ENCODE measurements at regions not wholly inside any gene's neighbourhood (a gene's known extent, or its start where the extent isn't known, plus 50 kb on each side); places are given as distances from the start of the nearest gene placed in this dataset.

DNA sequence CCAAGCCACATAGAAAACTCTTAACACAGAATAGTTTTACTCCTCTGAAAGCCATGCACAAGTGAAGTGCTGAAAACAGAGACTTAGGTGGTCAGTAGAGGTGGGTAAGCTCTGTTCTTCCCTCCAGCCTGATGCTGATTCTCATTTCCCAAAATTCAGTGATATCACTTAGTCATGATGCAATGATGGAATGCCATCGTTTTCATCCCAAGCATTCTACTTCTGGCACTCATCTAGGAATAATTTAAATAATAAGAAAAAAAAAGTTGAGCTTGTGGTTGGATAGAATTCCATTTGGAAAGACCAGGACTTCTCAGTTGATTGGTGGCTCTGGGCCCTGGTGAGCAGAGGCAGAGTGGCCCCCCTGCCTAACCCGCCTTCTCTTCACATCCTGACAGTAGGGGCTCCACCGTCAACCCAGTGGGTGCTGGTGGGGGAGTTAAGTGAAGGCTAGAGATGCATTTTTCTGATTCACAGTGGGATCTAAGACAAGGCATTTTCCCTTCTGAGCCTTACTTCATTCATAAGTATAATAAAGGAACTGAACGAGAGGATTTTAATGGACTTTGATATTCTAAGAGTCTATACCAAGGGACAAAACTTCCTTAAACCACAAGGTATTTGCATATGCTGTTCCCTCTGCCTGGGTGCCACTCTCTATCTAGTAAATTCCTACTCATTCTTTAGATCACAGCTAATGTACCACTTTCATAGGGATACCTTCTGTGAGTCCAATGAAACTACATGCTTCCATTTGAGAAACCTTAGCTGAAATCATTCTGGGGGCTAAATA, 310.3 kb upstream of the DYNLRB2 start:
- 78% methylated on average over 4 of the region's 4 CpGs for WGBS
- H3K36me3 ChIP-seq (ENCODE audit: insufficient read depth) = no peaks in the 10 kb centered on the region
- H3K4me1 ChIP-seq (ENCODE audit: insufficient read depth) = no peaks in the 10 kb centered on the region
- no peak overlapping the region for H3K4me3 ChIP-seq (ENCODE audit: low read depth, low read length)
- DNase-seq (ENCODE audit: extremely low spot score) = no peak
- H3K27ac ChIP-seq (ENCODE audit: low read depth) = no peak overlapping the region

DNA sequence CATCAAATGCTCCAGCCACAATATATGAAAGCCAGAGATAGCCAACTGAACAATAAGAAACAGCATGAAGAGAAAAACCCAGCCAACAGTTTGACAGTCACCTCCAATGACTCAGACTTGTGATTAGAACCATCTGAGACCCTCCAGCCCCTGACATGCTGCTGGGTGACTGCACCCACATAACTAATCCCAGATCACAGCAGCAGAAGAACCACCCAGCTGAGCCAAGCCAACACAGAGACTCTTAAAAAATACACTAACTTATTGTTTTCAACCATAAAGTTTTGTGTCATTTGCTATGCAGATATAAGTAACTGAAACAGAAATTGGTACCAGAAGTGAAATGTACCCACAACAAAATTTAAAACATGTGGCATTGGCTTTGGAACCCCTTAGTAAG, 314.3 kb upstream of the DYNLRB2 start:
- no peaks in the 10 kb centered on the region for H3K4me1 ChIP-seq (ENCODE audit: insufficient read depth)
- no peak overlapping the region for H3K4me3 ChIP-seq (ENCODE audit: low read depth, low read length)
- no peak for DNase-seq (ENCODE audit: extremely low spot score)
- H3K36me3 ChIP-seq (ENCODE audit: insufficient read depth) = no peaks in the 10 kb centered on the region
- no peak overlapping the region for H3K27ac ChIP-seq (ENCODE audit: low read depth)

DNA sequence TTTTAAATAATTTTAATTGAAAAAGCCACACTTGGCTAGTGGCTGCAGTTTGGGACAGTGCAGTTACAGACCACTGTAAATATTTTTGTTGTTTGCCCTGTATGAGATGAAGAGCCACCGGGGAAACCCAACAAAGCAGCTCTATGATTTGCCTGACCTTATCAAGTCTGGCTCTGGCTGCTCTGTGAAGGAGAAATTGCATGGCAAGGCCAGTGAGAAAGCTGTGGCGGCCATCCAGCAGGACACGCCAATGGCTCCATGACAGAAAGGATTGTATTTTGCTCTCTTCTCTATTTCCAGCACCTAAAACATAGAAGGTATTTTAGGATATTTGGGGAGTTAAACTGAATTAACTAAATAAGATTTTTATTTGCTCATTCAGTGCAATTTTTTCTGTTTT, 330.0 kb upstream of the DYNLRB2 start:
- Histone ChIP-seq H3K4me3 (ENCODE audit: low read depth, low read length) (no peak overlapping the region), H3K36me3 (ENCODE audit: insufficient read depth) (no peaks in the 10 kb centered on the region), H3K27ac (ENCODE audit: low read depth) (no peak overlapping the region), H3K4me1 (ENCODE audit: insufficient read depth) (no peaks in the 10 kb centered on the region)
- no peak for DNase-seq (ENCODE audit: extremely low spot score)
- 75% methylated on average over 3 of the region's 3 CpGs for WGBS

DNA sequence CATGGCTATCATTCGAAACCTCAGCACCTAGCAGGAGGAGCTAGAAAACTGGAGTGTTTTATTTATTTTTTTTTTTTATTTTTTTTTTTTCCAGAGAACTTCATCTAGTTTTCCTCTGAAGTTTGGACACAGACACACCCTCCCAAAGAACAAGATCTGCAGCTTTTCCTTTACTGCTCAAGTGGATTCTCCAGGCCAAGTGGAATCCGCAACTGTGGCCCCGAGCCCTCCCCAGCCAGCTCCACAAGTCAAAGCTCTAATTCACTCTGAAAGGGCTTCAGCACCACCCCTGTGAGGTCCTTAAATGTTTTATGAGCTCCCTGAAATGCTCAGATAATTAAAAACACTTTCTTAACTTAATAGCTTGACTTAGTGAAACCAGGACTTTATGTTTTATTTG, 332.1 kb upstream of the DYNLRB2 start:
- 80% methylated on average over 3 of the region's 3 CpGs for WGBS
- DNase-seq (ENCODE audit: extremely low spot score) = no peak
- Histone ChIP-seq H3K36me3 (ENCODE audit: insufficient read depth) (no peaks in the 10 kb centered on the region), H3K4me3 (ENCODE audit: low read depth, low read length) (no peak overlapping the region), H3K27ac (ENCODE audit: low read depth) (no peak overlapping the region), H3K4me1 (ENCODE audit: insufficient read depth) (no peaks in the 10 kb centered on the region)

DNA sequence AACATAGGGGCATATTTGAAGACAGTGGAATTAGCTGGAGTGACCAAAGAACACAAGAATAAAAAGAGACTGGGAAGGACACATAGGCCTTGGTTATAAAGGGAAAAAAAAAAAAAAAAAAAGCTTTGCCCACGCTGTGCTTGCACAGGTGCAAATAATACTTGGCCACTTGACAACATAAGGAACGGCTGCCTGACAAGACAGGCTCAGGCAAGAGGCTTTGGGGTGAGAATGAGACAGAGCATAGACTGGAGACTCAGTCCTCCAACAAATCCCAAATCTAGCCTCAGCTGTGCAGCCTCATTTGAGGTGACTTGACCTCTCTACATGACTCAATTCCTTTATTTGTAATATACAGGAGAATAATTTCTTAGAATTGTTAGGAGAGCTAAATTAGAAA, 332.8 kb upstream of the DYNLRB2 start:
- Histone ChIP-seq H3K27ac (ENCODE audit: low read depth) (no peak overlapping the region), H3K36me3 (ENCODE audit: insufficient read depth) (no peaks in the 10 kb centered on the region), H3K4me1 (ENCODE audit: insufficient read depth) (no peaks in the 10 kb centered on the region), H3K4me3 (ENCODE audit: low read depth, low read length) (no peak overlapping the region)
- WGBS = 80% methylated on average over 2 of the region's 2 CpGs
- DNase-seq (ENCODE audit: extremely low spot score) = no peak

DNA sequence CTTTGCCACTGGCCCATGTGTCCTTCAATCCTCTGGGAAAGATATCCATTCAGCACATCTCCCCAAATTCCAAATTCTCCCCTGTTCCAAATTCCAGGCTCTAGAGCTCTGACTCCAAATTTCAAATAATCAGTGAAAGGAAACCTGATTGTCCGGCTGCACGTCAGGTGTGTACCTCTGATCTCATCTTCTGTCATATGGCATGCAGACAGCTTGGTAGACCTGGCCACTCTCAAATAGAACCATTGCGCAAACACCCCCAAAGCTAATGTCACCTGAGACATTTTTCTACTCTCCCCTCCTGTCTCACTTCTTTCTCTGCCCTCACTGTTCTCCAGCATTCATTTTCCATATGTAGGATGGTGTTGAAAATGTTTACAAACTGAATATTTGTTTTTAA, 337.0 kb upstream of the DYNLRB2 start:
- Histone ChIP-seq H3K4me3 (ENCODE audit: low read depth, low read length) (no peak overlapping the region), H3K27ac (ENCODE audit: low read depth) (no peak overlapping the region), H3K36me3 (ENCODE audit: insufficient read depth) (no peaks in the 10 kb centered on the region), H3K4me1 (ENCODE audit: insufficient read depth) (no peaks in the 10 kb centered on the region)
- DNase-seq (ENCODE audit: extremely low spot score) = no peak
- WGBS = 92% methylated on average over 3 of the region's 3 CpGs

DNA sequence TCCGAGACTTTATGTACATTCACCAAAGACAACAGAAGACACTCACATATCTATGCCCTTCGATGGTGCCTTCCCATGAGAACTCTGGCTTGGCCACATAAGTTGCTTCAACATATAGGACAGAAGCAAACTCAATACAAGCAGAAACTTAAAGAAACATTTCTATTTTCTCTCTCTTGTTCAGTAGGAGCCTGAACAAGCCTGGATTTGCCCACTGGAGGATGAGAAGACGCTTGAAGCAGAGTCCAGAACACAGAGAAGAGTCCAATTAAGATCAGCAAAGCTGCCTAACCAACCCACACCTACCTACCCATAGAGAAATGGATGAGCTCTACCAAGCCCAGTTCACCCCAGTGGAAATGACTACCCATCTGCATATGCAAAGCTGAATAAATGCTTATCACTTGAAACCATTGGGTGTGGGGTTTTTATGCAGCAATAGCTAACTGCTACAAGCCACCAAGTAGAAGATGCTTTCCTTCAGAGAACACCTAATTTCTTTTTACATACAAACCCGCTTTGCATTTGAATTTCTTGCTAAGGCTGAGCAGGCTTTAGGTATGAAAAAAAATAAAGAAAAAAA, 337.9 kb upstream of the DYNLRB2 start:
- no peaks in the 10 kb centered on the region for H3K4me1 ChIP-seq (ENCODE audit: insufficient read depth)
- no peak for DNase-seq (ENCODE audit: extremely low spot score)

DNA sequence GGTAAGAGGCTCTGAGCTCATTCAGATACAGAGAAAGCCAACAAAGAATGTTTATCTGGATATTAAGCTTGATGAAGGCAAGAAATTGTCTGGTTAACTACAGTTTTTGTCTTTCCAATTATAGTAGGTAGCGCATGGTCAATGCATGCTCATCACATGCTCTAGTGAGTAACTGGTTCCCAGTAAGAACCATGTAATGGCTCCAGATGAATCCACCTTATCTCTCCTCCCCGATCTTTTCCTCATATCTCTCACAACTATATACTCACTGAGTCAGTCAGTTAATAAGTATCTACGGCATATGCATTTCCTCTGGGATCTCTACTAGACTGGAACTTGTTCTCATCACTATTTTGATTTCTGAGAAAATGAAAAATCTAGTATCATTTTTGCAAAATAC, 340.7 kb upstream of the DYNLRB2 start:
- Histone ChIP-seq H3K4me3 (ENCODE audit: low read depth, low read length) (no peak overlapping the region), H3K4me1 (ENCODE audit: insufficient read depth) (no peaks in the 10 kb centered on the region), H3K36me3 (ENCODE audit: insufficient read depth) (no peaks in the 10 kb centered on the region), H3K27ac (ENCODE audit: low read depth) (no peak overlapping the region)
- DNase-seq (ENCODE audit: extremely low spot score) = no peak
- 90% methylated on average over 3 of the region's 3 CpGs for WGBS

More for the DNA sequence above, 337.9 kb upstream of the DYNLRB2 start:
- WGBS = 89% methylated on average over 4 of the region's 4 CpGs
- Histone ChIP-seq H3K27ac (ENCODE audit: low read depth) (no peak overlapping the region), H3K36me3 (ENCODE audit: insufficient read depth) (no peaks in the 10 kb centered on the region), H3K4me3 (ENCODE audit: low read depth, low read length) (no peak overlapping the region)

DNA sequence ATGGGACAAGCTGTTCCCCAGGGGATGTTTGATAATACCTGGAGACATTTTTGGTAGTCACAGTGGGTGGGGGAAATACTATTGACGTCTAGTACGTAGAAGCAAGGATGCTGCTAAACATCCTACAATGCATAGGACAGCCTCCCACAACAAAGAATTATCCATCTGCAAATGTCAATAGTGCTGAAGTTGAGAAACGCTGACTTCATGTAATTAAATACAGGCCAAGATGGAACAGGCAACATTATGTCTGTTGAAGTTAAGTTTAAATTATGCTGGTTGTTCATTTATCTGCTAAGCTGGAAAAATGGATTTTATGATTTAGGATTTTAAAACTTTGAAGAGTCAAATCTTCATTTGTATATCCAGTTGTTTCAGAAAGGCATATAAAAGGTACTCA, 341.2 kb upstream of the DYNLRB2 start:
- Histone ChIP-seq H3K36me3 (ENCODE audit: insufficient read depth) (no peaks in the 10 kb centered on the region), H3K4me3 (ENCODE audit: low read depth, low read length) (no peak overlapping the region), H3K4me1 (ENCODE audit: insufficient read depth) (no peaks in the 10 kb centered on the region), H3K27ac (ENCODE audit: low read depth) (no peak overlapping the region)
- 94% methylated on average over 3 of the region's 3 CpGs for WGBS
- no peak for DNase-seq (ENCODE audit: extremely low spot score)

DNA sequence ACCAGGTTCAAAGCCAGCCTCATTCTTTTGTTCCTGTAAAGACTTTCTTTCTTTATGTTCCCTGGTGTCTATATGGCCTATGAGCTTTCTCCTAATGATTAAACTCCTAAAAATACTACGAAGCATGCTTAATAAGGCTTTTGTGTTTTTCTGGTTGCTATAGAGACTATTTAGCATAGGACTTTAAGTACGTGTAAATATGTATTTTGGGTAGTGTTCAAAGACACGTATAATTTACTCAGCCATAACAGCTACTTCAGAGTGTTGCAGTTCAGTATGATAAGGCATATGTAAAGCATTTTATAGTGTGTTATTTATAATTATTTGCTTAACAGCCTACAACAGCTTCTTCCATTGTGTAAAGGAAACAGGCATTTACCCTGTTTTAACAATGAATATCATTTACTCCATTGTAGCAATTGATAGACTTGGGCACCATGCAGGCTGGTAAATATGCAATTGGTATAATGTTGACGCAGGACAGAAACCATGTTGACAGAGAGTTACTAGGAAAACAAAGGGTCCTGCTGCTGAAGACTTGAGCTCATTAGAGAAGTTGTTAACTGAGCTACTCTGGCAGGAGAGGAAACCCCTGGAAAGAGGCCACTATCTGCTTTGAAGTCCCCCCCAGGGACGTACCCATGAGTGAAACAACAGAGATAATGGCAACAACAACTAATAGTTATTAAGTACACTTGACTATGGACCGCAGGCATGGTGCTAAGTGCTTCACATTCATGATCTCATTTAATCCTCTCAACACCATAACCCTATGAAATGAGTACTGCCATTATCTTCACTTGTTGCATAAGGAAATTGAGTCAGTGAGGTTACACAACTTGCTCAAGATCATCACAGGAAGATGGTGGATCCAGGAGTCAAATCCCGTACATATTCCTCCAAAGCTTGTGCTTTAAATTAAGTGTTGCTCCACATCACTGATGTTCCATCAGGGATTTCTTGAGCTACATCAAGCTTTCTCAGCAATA, 342.2 kb upstream of the DYNLRB2 start:
- no peak overlapping the region for H3K4me3 ChIP-seq (ENCODE audit: low read depth, low read length)
- no peak overlapping the region for H3K27ac ChIP-seq (ENCODE audit: low read depth)
- H3K4me1 ChIP-seq (ENCODE audit: insufficient read depth) = no peaks in the 10 kb centered on the region
- no peaks in the 10 kb centered on the region for H3K36me3 ChIP-seq (ENCODE audit: insufficient read depth)
- no peak for DNase-seq (ENCODE audit: extremely low spot score)
- WGBS = 68% methylated on average over 7 of the region's 7 CpGs

DNA sequence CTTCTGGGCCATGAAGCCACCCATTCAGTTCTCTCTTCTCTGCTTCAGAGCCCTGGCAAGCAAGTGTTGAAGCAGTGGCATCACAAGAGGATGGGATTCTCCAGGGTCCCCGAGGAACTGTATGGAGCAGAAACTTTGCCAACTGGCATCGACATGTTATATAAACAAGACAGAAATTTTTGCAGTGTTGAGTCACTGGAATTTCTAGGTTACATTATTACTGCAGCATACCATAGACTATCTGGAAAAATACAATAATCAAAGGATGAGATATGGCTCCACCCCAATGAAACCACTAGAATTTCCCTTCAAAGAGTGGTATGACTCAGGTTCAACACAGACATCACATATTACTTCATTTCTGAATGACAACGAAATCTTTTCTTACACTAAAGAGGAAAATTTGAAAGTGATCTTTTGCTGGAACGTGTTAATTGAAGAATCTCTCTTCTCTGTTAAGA, 343.0 kb upstream of the DYNLRB2 start:
- H3K27ac ChIP-seq (ENCODE audit: low read depth) = no peak overlapping the region
- no peak overlapping the region for H3K4me3 ChIP-seq (ENCODE audit: low read depth, low read length)
- 48% methylated on average over 4 of the region's 4 CpGs for WGBS
- no peaks in the 10 kb centered on the region for H3K4me1 ChIP-seq (ENCODE audit: insufficient read depth)
- no peaks in the 10 kb centered on the region for H3K36me3 ChIP-seq (ENCODE audit: insufficient read depth)
- DNase-seq (ENCODE audit: extremely low spot score) = no peak

DNA sequence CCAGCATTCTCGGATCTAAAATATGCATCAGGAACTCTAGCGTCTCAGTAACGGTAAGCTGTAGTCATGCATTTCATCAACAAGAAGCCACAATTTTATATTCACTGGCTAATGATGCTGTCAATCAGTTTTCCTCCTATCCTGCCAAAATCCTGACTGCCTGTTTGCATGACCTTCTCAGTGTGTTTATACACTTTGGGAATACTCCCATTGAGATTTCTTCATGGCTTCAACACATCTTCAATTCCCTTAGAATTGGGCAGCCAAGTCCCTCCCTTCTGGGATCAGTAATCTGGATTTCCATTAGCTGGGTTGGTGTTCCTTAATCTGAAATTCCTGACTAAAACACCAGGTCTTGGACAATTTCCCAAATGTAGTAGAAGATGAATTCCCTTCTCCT, 348.9 kb upstream of the DYNLRB2 start:
- Histone ChIP-seq H3K27ac (ENCODE audit: low read depth) (no peak overlapping the region), H3K4me3 (ENCODE audit: low read depth, low read length) (no peak overlapping the region), H3K36me3 (ENCODE audit: insufficient read depth) (no peaks in the 10 kb centered on the region), H3K4me1 (ENCODE audit: insufficient read depth) (no peaks in the 10 kb centered on the region)
- no peak for DNase-seq (ENCODE audit: extremely low spot score)
- WGBS = 86% methylated on average over 3 of the region's 3 CpGs

DNA sequence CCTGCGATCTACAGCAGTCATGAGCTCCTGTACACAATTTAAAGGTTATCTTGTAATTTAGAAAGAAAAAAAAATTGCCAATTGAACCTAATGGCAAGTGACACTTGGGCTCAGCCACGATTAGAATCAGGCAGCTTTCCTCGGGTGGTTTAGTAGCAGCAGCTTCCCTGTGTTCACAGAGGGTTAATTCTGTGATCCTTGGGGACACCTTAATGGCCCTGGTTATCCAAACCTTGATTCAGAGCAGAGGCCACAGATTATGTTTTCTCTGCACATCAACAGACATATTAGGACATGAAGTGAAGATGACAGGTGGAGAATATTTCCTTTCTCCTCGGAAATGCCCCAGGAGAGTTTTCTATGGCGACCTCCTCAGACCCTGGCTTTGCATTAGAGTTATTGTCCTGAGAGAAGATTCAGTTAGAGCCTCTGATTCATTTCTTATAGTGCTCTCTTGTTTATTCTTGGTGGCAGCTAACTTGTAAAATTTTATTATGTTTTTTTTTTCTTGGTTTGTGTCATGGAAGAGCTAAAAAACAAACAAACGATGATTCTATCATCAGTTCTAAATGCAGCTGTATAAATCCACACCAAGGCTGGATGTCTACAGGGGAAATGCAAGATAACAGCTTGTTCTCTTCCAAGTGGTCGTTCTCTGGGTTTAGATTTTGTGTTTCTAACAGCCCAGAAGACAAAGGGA, 351.2 kb upstream of the DYNLRB2 start:
- H3K36me3 ChIP-seq (ENCODE audit: insufficient read depth) = no peaks in the 10 kb centered on the region
- no peak for DNase-seq (ENCODE audit: extremely low spot score)
- 54% methylated on average over 7 of the region's 7 CpGs for WGBS
- H3K27ac ChIP-seq (ENCODE audit: low read depth) = no peak overlapping the region
- H3K4me1 ChIP-seq (ENCODE audit: insufficient read depth) = no peaks in the 10 kb centered on the region
- no peak overlapping the region for H3K4me3 ChIP-seq (ENCODE audit: low read depth, low read length)

Measured in urinary bladder (tissue), 3 donors.